H9 (cell line): ENCODE measurements at regions not wholly inside any gene's neighbourhood (a gene's known extent, or its start where the extent isn't known, plus 50 kb on each side); places are given as distances from the start of the nearest gene placed in this dataset.

Experiments
- DNase-seq: peaks from one replicate; pipeline ENCODE4 v3.0.0-alpha.2; 2017
- H2AFZ ChIP-seq: one replicate; pipeline ENCODE4 v1.6.1; 2013; ENCODE audit warnings: mild to moderate bottlenecking, low read length, control low read depth, moderate library complexity
- H2AK5ac ChIP-seq: 2 replicates; pipeline ENCODE4 v1.6.1; 2013; ENCODE audit warnings: low read length, control low read depth, mixed read lengths; ENCODE audit not compliant: insufficient read length
- H2BK120ac ChIP-seq: one replicate; pipeline ENCODE4 v1.6.1; 2013; ENCODE audit warnings: low read depth, mild to moderate bottlenecking, low read length, control low read depth, inconsistent platforms; ENCODE audit not compliant: poor library complexity, severe bottlenecking
- H2BK12ac ChIP-seq: 2 replicates; pipeline ENCODE4 v1.6.1; 2013; ENCODE audit warnings: low read length, control low read depth, mixed read lengths, low read depth; ENCODE audit not compliant: insufficient read length
- H2BK15ac ChIP-seq: 2 replicates; pipeline ENCODE4 v1.6.1; 2013; ENCODE audit warnings: low read depth, low read length, control low read depth
- H2BK20ac ChIP-seq: one replicate; pipeline ENCODE4 v1.6.1; 2013; ENCODE audit warnings: low read depth, mild to moderate bottlenecking, low read length, control low read depth, inconsistent platforms; ENCODE audit not compliant: poor library complexity, severe bottlenecking
- H2BK5ac ChIP-seq: 2 replicates; pipeline ENCODE4 v1.6.1; 2013; ENCODE audit warnings: low read length, control low read depth, mixed read lengths; ENCODE audit not compliant: insufficient read length
- H3K14ac ChIP-seq: 2 replicates; pipeline ENCODE4 v1.6.1; 2013; ENCODE audit warnings: low read length, control low read depth; ENCODE audit not compliant: insufficient read depth
- H3K18ac ChIP-seq: 2 replicates; pipeline ENCODE4 v1.6.1; 2013; ENCODE audit warnings: low read depth, mild to moderate bottlenecking, mixed read lengths, low read length, control low read depth; ENCODE audit not compliant: insufficient read length
- H3K23ac ChIP-seq: 2 replicates; pipeline ENCODE4 v1.6.1; 2013; ENCODE audit warnings: low read length, control low read depth, mixed read lengths, low read depth; ENCODE audit not compliant: insufficient read length
- H3K23me2 ChIP-seq: 2 replicates; pipeline ENCODE4 v1.6.1; 2013; ENCODE audit warnings: low read depth, mild to moderate bottlenecking, mixed read lengths, low read length, control low read depth; ENCODE audit not compliant: insufficient read length, poor library complexity, severe bottlenecking
- H3K27ac ChIP-seq: 2 replicates; pipeline ENCODE4 v1.5.1; 2013; ENCODE audit warnings: low read length, control low read depth, mixed read lengths, low read depth; ENCODE audit not compliant: insufficient read length
- H3K27me3 ChIP-seq: 2 replicates; pipeline ENCODE4 v1.6.1; 2013; ENCODE audit warnings: low read length, control low read depth, inconsistent platforms; ENCODE audit not compliant: insufficient read depth
- H3K4ac ChIP-seq: 2 replicates; pipeline ENCODE4 v1.6.1; 2013; ENCODE audit warnings: low read depth, mild to moderate bottlenecking, control low read depth, inconsistent platforms, low read length, moderate library complexity
- H3K4me1 ChIP-seq: 2 replicates; pipeline ENCODE4 v1.6.1; 2013; ENCODE audit warnings: low read length, control low read depth, inconsistent platforms; ENCODE audit not compliant: insufficient read depth
- H3K4me2 ChIP-seq: 2 replicates; pipeline ENCODE4 v1.6.1; 2013; ENCODE audit warnings: low read length, control low read depth, mixed read lengths; ENCODE audit not compliant: insufficient read length, insufficient read depth
- H3K56ac ChIP-seq: 2 replicates; pipeline ENCODE4 v1.6.1; 2013; ENCODE audit warnings: low read depth, mild to moderate bottlenecking, mixed read lengths, low read length, control low read depth; ENCODE audit not compliant: insufficient read length
- H3K79me1 ChIP-seq: 2 replicates; pipeline ENCODE4 v1.6.1; 2013; ENCODE audit warnings: low read depth, mild to moderate bottlenecking, moderate library complexity, low read length, control low read depth, inconsistent platforms; ENCODE audit not compliant: insufficient read depth, poor library complexity, severe bottlenecking
- H3K79me2 ChIP-seq: 2 replicates; pipeline ENCODE4 v1.6.1; 2013; ENCODE audit warnings: low read length, control low read depth, inconsistent platforms; ENCODE audit not compliant: insufficient read depth
- H3K9ac ChIP-seq: 2 replicates; pipeline ENCODE4 v1.6.1; 2013; ENCODE audit warnings: low read length, control low read depth, mixed read lengths; ENCODE audit not compliant: insufficient read length; ENCODE audit errors: extremely low read depth
- H3K9me3 ChIP-seq: one replicate; pipeline ENCODE4 v1.6.1; 2013; ENCODE audit warnings: low read depth, low read length, inconsistent platforms; ENCODE audit not compliant: control insufficient read depth
- H3T11ph ChIP-seq: one replicate; pipeline ENCODE4 v1.6.1; 2013; ENCODE audit warnings: mild to moderate bottlenecking, low read length, control low read depth, inconsistent platforms
- H4K20me1 ChIP-seq: one replicate; pipeline ENCODE4 v1.6.1; 2013; ENCODE audit not compliant: control insufficient read depth, insufficient read length, insufficient read depth
- H4K5ac ChIP-seq: 2 replicates; pipeline ENCODE4 v1.6.1; 2013; ENCODE audit warnings: low read depth, mild to moderate bottlenecking, mixed read lengths, low read length, control low read depth; ENCODE audit not compliant: insufficient read length
- H4K8ac ChIP-seq: replicated peaks from 2 replicates; pipeline ENCODE4 v1.6.1; 2013; ENCODE audit warnings: low read length, control low read depth, mixed read lengths, low read depth; ENCODE audit not compliant: insufficient read length
- H4K91ac ChIP-seq: 2 replicates; pipeline ENCODE4 v1.6.1; 2013; ENCODE audit warnings: low read depth, mild to moderate bottlenecking, moderate library complexity, mixed read lengths, low read length, control low read depth; ENCODE audit not compliant: insufficient read length
- H3K27ac Mint-ChIP-seq, 3 experiments: 2 replicates in 2 of 3; 3 replicates in 1 of 3; pipeline ENCODE4 v1.8.0; 2020 to 2021; ENCODE audit warnings: mixed read lengths in 3 of 3, mild to moderate bottlenecking in 1 of 3, moderate library complexity in 1 of 3
- H3K27me3 Mint-ChIP-seq: 2 replicates; pipeline ENCODE4 v1.8.0; 2021; ENCODE audit warnings: low read depth, mild to moderate bottlenecking, moderate library complexity, mixed read lengths
- H3K36me3 Mint-ChIP-seq, 3 experiments: 2 replicates in 2 of 3; 3 replicates in 1 of 3; pipeline ENCODE4 v1.8.0; 2020 to 2021; ENCODE audit warnings: low read depth in 3 of 3, mixed read lengths in 3 of 3; ENCODE audit not compliant: insufficient read depth in 1 of 3
- H3K4me1 Mint-ChIP-seq, 2 experiments: 2 replicates each; pipeline ENCODE4 v1.8.0; 2020; ENCODE audit warnings: mixed read lengths in 2 of 2
- H3K4me3 Mint-ChIP-seq, 2 experiments: 2 replicates in 1 of 2; 3 replicates in 1 of 2; pipeline ENCODE4 v1.8.0; 2020 to 2021; ENCODE audit warnings: mild to moderate bottlenecking in 2 of 2, mixed read lengths in 2 of 2, moderate library complexity in 1 of 2
- H3K9me3 Mint-ChIP-seq, 2 experiments: 2 replicates in 1 of 2; 3 replicates in 1 of 2; pipeline ENCODE4 v1.8.0; 2020; ENCODE audit warnings: mild to moderate bottlenecking in 2 of 2, mixed read lengths in 2 of 2, moderate library complexity in 1 of 2
- WGBS: extraction: QIAGEN DNeasy Blood & Tissue Kit; methylation state at CpG from one replicate; pipeline ENCODE4 v1.1.7; 2013; ENCODE audit warnings: missing lambda C conversion rate, low lambda C conversion rate, mixed read lengths; ENCODE audit not compliant: insufficient read length; ENCODE audit errors: extremely low coverage; 5-methylcytosine and 5-hydroxymethylcytosine counted together
- TF ChIP-seq, protein P1 (sequence below): fragments of 200-600 bp; sonication (generic); conservative IDR thresholded peaks from 3 replicates; pipeline ENCODE4 v1.8.0; 2021; ENCODE audit warnings: antibody characterized with exemption, mild to moderate bottlenecking

GRCh38 chr3:124588794-124589193 is 141.5 kb upstream of the UMPS start:
- H2BK5ac ChIP-seq, result no peak overlapping the region
- H2BK12ac ChIP-seq, result no peak overlapping the region
- no peaks in the 10 kb centered on the region for H3K36me3 Mint-ChIP-seq
- H3K4me1 Mint-ChIP-seq, result peaks cover 47 to 48% of the 10 kb centered on the region in 2 experiments
- DNase-seq, result no peak
- H4K20me1 ChIP-seq, result no peaks in the 10 kb centered on the region
- peaks cover 49% of the 10 kb centered on the region for H3K27me3 Mint-ChIP-seq
- H2AK5ac ChIP-seq, result no peak overlapping the region
- H4K5ac ChIP-seq, result no peak overlapping the region
- no peak overlapping the region for H2AFZ ChIP-seq
- H3K79me1 ChIP-seq, result no peaks in the 10 kb centered on the region
- no peaks in the 10 kb centered on the region for H3K9me3 ChIP-seq
- H3K4me2 ChIP-seq, result no peak overlapping the region
- peaks cover 17% of the 10 kb centered on the region for H3K23me2 ChIP-seq
- H3K14ac ChIP-seq, result no peak overlapping the region
- H3K79me2 ChIP-seq, result no peaks in the 10 kb centered on the region
- no peak overlapping the region for H3K18ac ChIP-seq
- H2BK15ac ChIP-seq, result no peak overlapping the region
- H3K4ac ChIP-seq, result no peak overlapping the region
- H3K27me3 ChIP-seq, result peaks cover 16% of the 10 kb centered on the region
- peaks cover 9% of the 10 kb centered on the region; the same call in 1 of the 2 replicates for H3K4me1 ChIP-seq
- H2BK20ac ChIP-seq, result no peak overlapping the region
- no peak overlapping the region for H3K27ac ChIP-seq
- H3K23ac ChIP-seq, result no peak overlapping the region
- no peak overlapping the region for H4K91ac ChIP-seq
- H2BK120ac ChIP-seq, result no peak overlapping the region
- no peak overlapping the region for H3K56ac ChIP-seq
- H3T11ph ChIP-seq, result no peak overlapping the region
- H4K8ac ChIP-seq, result no peak overlapping the region
- H3K27ac Mint-ChIP-seq, result no peak overlapping the region
- TF ChIP-seq, protein P1, sequence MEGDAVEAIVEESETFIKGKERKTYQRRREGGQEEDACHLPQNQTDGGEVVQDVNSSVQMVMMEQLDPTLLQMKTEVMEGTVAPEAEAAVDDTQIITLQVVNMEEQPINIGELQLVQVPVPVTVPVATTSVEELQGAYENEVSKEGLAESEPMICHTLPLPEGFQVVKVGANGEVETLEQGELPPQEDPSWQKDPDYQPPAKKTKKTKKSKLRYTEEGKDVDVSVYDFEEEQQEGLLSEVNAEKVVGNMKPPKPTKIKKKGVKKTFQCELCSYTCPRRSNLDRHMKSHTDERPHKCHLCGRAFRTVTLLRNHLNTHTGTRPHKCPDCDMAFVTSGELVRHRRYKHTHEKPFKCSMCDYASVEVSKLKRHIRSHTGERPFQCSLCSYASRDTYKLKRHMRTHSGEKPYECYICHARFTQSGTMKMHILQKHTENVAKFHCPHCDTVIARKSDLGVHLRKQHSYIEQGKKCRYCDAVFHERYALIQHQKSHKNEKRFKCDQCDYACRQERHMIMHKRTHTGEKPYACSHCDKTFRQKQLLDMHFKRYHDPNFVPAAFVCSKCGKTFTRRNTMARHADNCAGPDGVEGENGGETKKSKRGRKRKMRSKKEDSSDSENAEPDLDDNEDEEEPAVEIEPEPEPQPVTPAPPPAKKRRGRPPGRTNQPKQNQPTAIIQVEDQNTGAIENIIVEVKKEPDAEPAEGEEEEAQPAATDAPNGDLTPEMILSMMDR, result no peak
- H3K9ac ChIP-seq, result no peak overlapping the region
- H3K4me3 Mint-ChIP-seq, result no peak overlapping the region
- H3K9me3 Mint-ChIP-seq, result no peaks in the 10 kb centered on the region
- no CpG with 5 or more reads among the region's 2 CpGs for WGBS
